22Rv1 (cell line): ENCODE measurements at regions not wholly inside any gene's neighbourhood (a gene's known extent, or its start where the extent isn't known, plus 50 kb on each side); places are given as distances from the start of the nearest gene placed in this dataset.

Experiments used
- ZFX ChIP-seq: fragments of 450-650 bp; IDR thresholded peaks from 2 replicates; pipeline ENCODE4 v1.6.1; 2017; ENCODE audit warnings: antibody characterized with exemption, borderline replicate concordance
- TF ChIP-seq, protein P1 (sequence below): fragments of 450-650 bp; IDR thresholded peaks from 2 replicates; pipeline ENCODE4 v1.5.1; 2017; ENCODE audit warnings: mild to moderate bottlenecking

DNA sequence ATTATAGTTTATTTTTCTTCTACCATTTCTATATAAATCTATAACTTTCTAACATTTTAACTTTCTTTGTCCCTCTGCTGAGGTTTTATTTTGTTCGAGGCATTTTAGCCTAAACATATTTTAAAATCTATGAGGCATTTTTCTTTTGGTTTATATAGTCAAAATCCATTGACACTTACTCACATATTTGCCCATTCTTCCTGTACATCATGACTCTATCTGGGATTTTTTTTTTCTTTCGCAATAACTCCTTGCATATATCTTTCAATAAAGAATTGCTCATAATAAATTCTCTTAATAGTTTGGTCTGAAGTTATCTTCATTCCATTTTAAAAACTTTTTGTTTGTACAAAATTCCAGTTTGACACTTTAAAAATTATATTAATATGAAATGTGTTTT lies 632.3 kb downstream of the TLE4 start:
- TF ChIP-seq, protein P1, sequence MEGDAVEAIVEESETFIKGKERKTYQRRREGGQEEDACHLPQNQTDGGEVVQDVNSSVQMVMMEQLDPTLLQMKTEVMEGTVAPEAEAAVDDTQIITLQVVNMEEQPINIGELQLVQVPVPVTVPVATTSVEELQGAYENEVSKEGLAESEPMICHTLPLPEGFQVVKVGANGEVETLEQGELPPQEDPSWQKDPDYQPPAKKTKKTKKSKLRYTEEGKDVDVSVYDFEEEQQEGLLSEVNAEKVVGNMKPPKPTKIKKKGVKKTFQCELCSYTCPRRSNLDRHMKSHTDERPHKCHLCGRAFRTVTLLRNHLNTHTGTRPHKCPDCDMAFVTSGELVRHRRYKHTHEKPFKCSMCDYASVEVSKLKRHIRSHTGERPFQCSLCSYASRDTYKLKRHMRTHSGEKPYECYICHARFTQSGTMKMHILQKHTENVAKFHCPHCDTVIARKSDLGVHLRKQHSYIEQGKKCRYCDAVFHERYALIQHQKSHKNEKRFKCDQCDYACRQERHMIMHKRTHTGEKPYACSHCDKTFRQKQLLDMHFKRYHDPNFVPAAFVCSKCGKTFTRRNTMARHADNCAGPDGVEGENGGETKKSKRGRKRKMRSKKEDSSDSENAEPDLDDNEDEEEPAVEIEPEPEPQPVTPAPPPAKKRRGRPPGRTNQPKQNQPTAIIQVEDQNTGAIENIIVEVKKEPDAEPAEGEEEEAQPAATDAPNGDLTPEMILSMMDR: no peak
- TF ChIP-seq ZFX: no peak
